H1 (cell line): ENCODE measurements at regions not wholly inside any gene's neighbourhood (a gene's known extent, or its start where the extent isn't known, plus 50 kb on each side); places are given as distances from the start of the nearest gene placed in this dataset.

Source experiments
- CTCF ChIA-PET: fragments of 300-600 bp; sonication (Branson Sonifier 250); formaldehyde crosslinking; loops from one replicate; lab custom pipeline; 2021; ENCODE audit not compliant: partially characterized antibody; lab: Charles Lee
- POLR2A ChIA-PET: fragments of 300-600 bp; sonication (Branson Sonifier 250); formaldehyde crosslinking; loops from one replicate; lab custom pipeline; 2021; ENCODE audit warnings: inconsistent platforms; ENCODE audit not compliant: partially characterized antibody; lab: Charles Lee
- DNase-seq, 2 experiments: peaks; one replicate each; pipeline versions ENCODE4 v3.0.0 to v3.0.0-alpha.2; 2010 to 2022; ENCODE audit warnings: low spot score in 2 of 2, low read depth in 1 of 2, mixed read lengths in 1 of 2
- FAIRE-seq: peaks from 2 replicates; lab custom pipeline; 2011; peaks lifted over from hg19 to GRCh38; lab: Jason Lieb, UNC
- H2AFZ ChIP-seq: 2 replicates; pipeline ENCODE4 v1.8.1; 2012; ENCODE audit warnings: low read length, inconsistent platforms
- H2AK5ac ChIP-seq: 2 replicates; pipeline ENCODE4 v1.6.1; 2013; ENCODE audit warnings: low read depth, low read length
- H2BK120ac ChIP-seq: replicated peaks from 2 replicates; pipeline ENCODE3; 2013; ENCODE audit warnings: low read depth, low read length, inconsistent platforms
- H2BK12ac ChIP-seq: 2 replicates; pipeline ENCODE4 v1.6.1; 2013; ENCODE audit warnings: low read depth, low read length
- H2BK15ac ChIP-seq: 2 replicates; pipeline ENCODE4 v1.6.1; 2013; ENCODE audit warnings: low read length
- H2BK20ac ChIP-seq: 2 replicates; pipeline ENCODE4 v1.6.1; 2013; ENCODE audit warnings: low read length
- H2BK5ac ChIP-seq: 2 replicates; pipeline ENCODE4 v1.6.1; 2013; ENCODE audit warnings: low read depth, low read length
- H3K14ac ChIP-seq: 2 replicates; pipeline ENCODE4 v1.6.1; 2013; ENCODE audit warnings: inconsistent platforms; ENCODE audit not compliant: insufficient read length
- H3K18ac ChIP-seq: 2 replicates; pipeline ENCODE4 v1.6.1; 2013; ENCODE audit warnings: low read length; ENCODE audit errors: extremely low read depth
- H3K23ac ChIP-seq: 2 replicates; pipeline ENCODE4 v1.6.1; 2013; ENCODE audit warnings: inconsistent platforms; ENCODE audit not compliant: insufficient read length
- H3K23me2 ChIP-seq: 2 replicates; pipeline ENCODE4 v1.6.1; 2013; ENCODE audit warnings: low read depth, low read length
- H3K27ac ChIP-seq: 2 replicates; pipeline ENCODE4 v1.6.1; 2011; ENCODE audit warnings: low read depth, low read length, inconsistent platforms
- H3K27me3 ChIP-seq, 4 experiments: replicated peaks in 1 of 4; 1 replicate in 1 of 4; 2 replicates in 3 of 4; pipeline versions ENCODE4 v1.6.1 to v1.8.1; 2011 to 2013; ENCODE audit warnings: low read length in 3 of 4, mild to moderate bottlenecking in 3 of 4, inconsistent platforms in 2 of 4, mixed read lengths in 2 of 4, moderate library complexity in 1 of 4; ENCODE audit not compliant: control insufficient read depth in 3 of 4, insufficient read depth in 3 of 4; ENCODE audit errors: extremely low read depth in 1 of 4
- H3K36me3 ChIP-seq, 4 experiments: 2 replicates each; pipeline versions ENCODE4 v1.6.1 to v1.8.1; 2011 to 2013; ENCODE audit warnings: mild to moderate bottlenecking in 4 of 4, low read length in 3 of 4, moderate library complexity in 2 of 4, control low read depth in 1 of 4, inconsistent platforms in 1 of 4; ENCODE audit not compliant: insufficient read depth in 4 of 4, control insufficient read depth in 2 of 4
- H3K4ac ChIP-seq: replicated peaks from 2 replicates; pipeline ENCODE3; 2013; ENCODE audit warnings: low read length, low read depth, mixed read lengths, inconsistent platforms; ENCODE audit not compliant: insufficient read length
- H3K4me1 ChIP-seq, 4 experiments: replicated peaks in 1 of 4; 1 replicate in 1 of 4; 2 replicates in 3 of 4; pipeline versions ENCODE4 v1.6.1 to v1.8.1; 2011 to 2013; ENCODE audit warnings: low read length in 3 of 4, inconsistent platforms in 2 of 4, mixed read lengths in 1 of 4; ENCODE audit not compliant: insufficient read depth in 4 of 4, control insufficient read depth in 3 of 4
- H3K4me2 ChIP-seq, 2 experiments: 2 replicates each; pipeline versions ENCODE4 v1.6.1 to v1.8.1; 2011 to 2013; ENCODE audit warnings: low read depth in 2 of 2, low read length in 2 of 2, control low read depth in 1 of 2, inconsistent platforms in 1 of 2, mild to moderate bottlenecking in 1 of 2; ENCODE audit not compliant: insufficient read depth in 1 of 2
- H3K4me3 ChIP-seq, 4 experiments: fragments of 200-600, 300-600 bp in 1 of 4; sonication (generic), shearing (Covaris generic), sonication (Bioruptor Twin) in 1 of 4; 2 replicates each; pipeline versions ENCODE4 v1.5.1 to v1.8.1; 2011 to 2016; ENCODE audit warnings: low read length in 4 of 4, low read depth in 3 of 4, control low read depth in 2 of 4, inconsistent platforms in 2 of 4, mild to moderate bottlenecking in 2 of 4, mixed read lengths in 1 of 4, moderate library complexity in 1 of 4; ENCODE audit not compliant: insufficient read depth in 2 of 4; ENCODE audit errors: extremely low read depth in 1 of 4
- H3K56ac ChIP-seq: replicated peaks from 2 replicates; pipeline ENCODE3; 2013; ENCODE audit warnings: low read depth, mild to moderate bottlenecking, mixed read lengths, low read length, inconsistent platforms; ENCODE audit not compliant: insufficient read length
- H3K79me1 ChIP-seq: 2 replicates; pipeline ENCODE4 v1.6.1; 2013; ENCODE audit warnings: low read depth, low read length, control low read depth
- H3K79me2 ChIP-seq, 2 experiments: 2 replicates each; pipeline versions ENCODE4 v1.6.1 to v1.8.1; 2012 to 2013; ENCODE audit warnings: low read length in 2 of 2, mild to moderate bottlenecking in 2 of 2, inconsistent platforms in 1 of 2; ENCODE audit not compliant: insufficient read depth in 2 of 2, control insufficient read depth in 1 of 2
- H3K9ac ChIP-seq, 4 experiments: replicated peaks in 1 of 4; 1 replicate in 1 of 4; 2 replicates in 3 of 4; pipeline versions ENCODE4 v1.6.1 to v1.8.1; 2011 to 2013; ENCODE audit warnings: low read depth in 3 of 4, low read length in 3 of 4, control low read depth in 2 of 4, mild to moderate bottlenecking in 2 of 4, moderate library complexity in 2 of 4, inconsistent platforms in 1 of 4; ENCODE audit errors: extremely low read depth in 1 of 4
- H3K9me3 ChIP-seq, 2 experiments: 2 replicates each; pipeline versions ENCODE4 v1.6.1 to v1.8.1; 2012 to 2013; ENCODE audit warnings: mild to moderate bottlenecking in 2 of 2, moderate library complexity in 2 of 2, control low read depth in 1 of 2, inconsistent platforms in 1 of 2, low read depth in 1 of 2, low read length in 1 of 2, mixed read lengths in 1 of 2; ENCODE audit not compliant: insufficient read depth in 2 of 2
- H4K20me1 ChIP-seq, 2 experiments: replicated peaks in 1 of 2; 2 replicates each; pipeline versions ENCODE3 to v1.8.1; 2011 to 2013; ENCODE audit warnings: inconsistent platforms in 2 of 2, low read length in 2 of 2, mild to moderate bottlenecking in 1 of 2; ENCODE audit not compliant: insufficient read depth in 2 of 2, control insufficient read depth in 1 of 2
- H4K5ac ChIP-seq: 2 replicates; pipeline ENCODE4 v1.6.1; 2013; ENCODE audit warnings: low read length, low read depth, mixed read lengths, inconsistent platforms; ENCODE audit not compliant: insufficient read length
- H4K8ac ChIP-seq: 2 replicates; pipeline ENCODE4 v1.8.0; 2013; ENCODE audit warnings: mild to moderate bottlenecking, moderate library complexity, low read length, inconsistent platforms; ENCODE audit not compliant: insufficient read depth; ENCODE audit errors: extremely low read depth
- H4K91ac ChIP-seq: replicated peaks from 2 replicates; pipeline ENCODE3; 2013; ENCODE audit warnings: low read length, mixed read lengths, inconsistent platforms; ENCODE audit not compliant: insufficient read length
- HDAC2 ChIP-seq, 2 experiments: fragments of 300-600 bp in 1 of 2; sonication (generic) in 1 of 2; IDR thresholded peaks; 2 replicates each; pipeline ENCODE4 v1.6.1; 2011 to 2012; ENCODE audit warnings: low read depth in 2 of 2, low read length in 2 of 2, mild to moderate bottlenecking in 2 of 2, moderate library complexity in 2 of 2, borderline replicate concordance in 1 of 2, inconsistent platforms in 1 of 2
- HDAC6 ChIP-seq: IDR thresholded peaks from one replicate; pipeline ENCODE4 v1.7.1; 2012; ENCODE audit warnings: low read depth, mild to moderate bottlenecking, inconsistent platforms, low read length, moderate library complexity
- KDM1A ChIP-seq: fragments of 200-600, 300-600 bp; sonication (generic); IDR thresholded peaks from 2 replicates; pipeline ENCODE4 v1.7.1; 2016; ENCODE audit warnings: mild to moderate bottlenecking, low read length, borderline replicate concordance
- MAFK ChIP-seq: IDR thresholded peaks from 2 replicates; pipeline ENCODE4 v1.6.1; 2012; ENCODE audit warnings: low read depth, mild to moderate bottlenecking, improper control_type of control experiment, low read length
- NANOG ChIP-seq: IDR thresholded peaks from 2 replicates; pipeline ENCODE4 v1.6.1; 2011; ENCODE audit warnings: low read length, low read depth, mild to moderate bottlenecking, inconsistent platforms; ENCODE audit not compliant: insufficient read depth, poor library complexity, severe bottlenecking
- PHF8 ChIP-seq: fragments of 200-600 bp; sonication (generic); conservative IDR thresholded peaks from 2 replicates; pipeline ENCODE4 v1.7.1; 2012; ENCODE audit warnings: low read depth, mild to moderate bottlenecking, inconsistent platforms, low read length, moderate library complexity
- POLR2AphosphoS5 ChIP-seq: IDR thresholded peaks from 2 replicates; pipeline ENCODE4 v1.6.1; 2011; ENCODE audit warnings: low read depth, low read length
- RAD21 ChIP-seq, 2 experiments: IDR thresholded peaks in 1 of 2; conservative IDR thresholded peaks in 1 of 2; 2 replicates each; pipeline ENCODE4 v1.6.1; 2011; ENCODE audit warnings: low read depth in 2 of 2, low read length in 2 of 2, improper control_type of control experiment in 1 of 2, inconsistent platforms in 1 of 2, mild to moderate bottlenecking in 1 of 2, moderate library complexity in 1 of 2
- SIN3A ChIP-seq, 2 experiments: IDR thresholded peaks in 1 of 2; conservative IDR thresholded peaks in 1 of 2; 2 replicates each; pipeline ENCODE4 v1.6.1; 2011 to 2012; ENCODE audit warnings: low read length in 2 of 2, improper control_type of control experiment in 1 of 2, low read depth in 1 of 2, mild to moderate bottlenecking in 1 of 2
- SP4 ChIP-seq: IDR thresholded peaks from 2 replicates; pipeline ENCODE4 v1.6.1; 2012; ENCODE audit warnings: low read length, inconsistent platforms
- TAF1 ChIP-seq: IDR thresholded peaks from 2 replicates; pipeline ENCODE4 v1.6.1; 2011; ENCODE audit warnings: mild to moderate bottlenecking, low read depth, low read length
- TAF7 ChIP-seq: optimal IDR thresholded peaks from 2 replicates; pipeline ENCODE3; 2011; ENCODE audit warnings: low read depth, mild to moderate bottlenecking, inconsistent platforms, low read length, moderate library complexity, borderline replicate concordance
- YY1 ChIP-seq: IDR thresholded peaks from 2 replicates; pipeline ENCODE4 v1.6.1; 2011; ENCODE audit warnings: low read depth, mild to moderate bottlenecking, low read length
- WGBS, 2 experiments: shearing (Covaris generic) in 1 of 2; methylation state at CpG; one replicate each; pipeline versions ENCODE4 v1.1.6 to v1.1.7; 2013 to 2015; ENCODE audit warnings: low lambda C conversion rate in 2 of 2, mixed read lengths in 2 of 2, inconsistent platforms in 1 of 2, low coverage in 1 of 2, missing lambda C conversion rate in 1 of 2; ENCODE audit not compliant: insufficient replicate concordance in 2 of 2, insufficient coverage in 1 of 2, insufficient read length in 1 of 2; ENCODE audit errors: extremely low coverage in 1 of 2, missing lambda C conversion rate in 1 of 2; 5-methylcytosine and 5-hydroxymethylcytosine counted together

GRCh38 chr4:123835831-123836590 is 439.4 kb downstream of the SPRY1 start:
- Histone ChIP-seq H3K14ac (no peak overlapping the region), H2BK5ac (no peak overlapping the region), H3K4me3 (no peak overlapping the region), H4K91ac (no peak overlapping the region), H4K20me1 (no peaks in the 10 kb centered on the region), H3K79me2 (no peaks in the 10 kb centered on the region), H2BK15ac (no peak overlapping the region), H4K8ac (no peak overlapping the region), H3K56ac (no peak overlapping the region), H3K4ac (no peak overlapping the region), H4K5ac (no peak overlapping the region), H3K18ac (no peak overlapping the region), H2BK120ac (no peak overlapping the region), H3K9me3 (no peaks in the 10 kb centered on the region), H3K4me1 (no peaks in the 10 kb centered on the region), H3K27ac (no peak overlapping the region), H3K23me2 (no peaks in the 10 kb centered on the region), H2BK12ac (no peak overlapping the region), H3K27me3 (no peaks in the 10 kb centered on the region), H3K36me3 (no peaks in the 10 kb centered on the region), H2BK20ac (no peak overlapping the region), H2AFZ (no peak overlapping the region), H3K23ac (no peak overlapping the region), H2AK5ac (no peak overlapping the region), H3K4me2 (no peak overlapping the region), H3K9ac (no peak overlapping the region), H3K79me1 (no peaks in the 10 kb centered on the region)
- ChIA-PET CTCF (interaction anchor here (0.9 to 1.6 kb wide), 2 partner anchors 24 to 110 kb away, joined by 4 read pairs; no protein-coding TSS in a partner anchor), POLR2A (no interaction called here)
- 86% methylated on average over 4 of the region's 4 CpGs; no CpG with 5 or more reads in 1 of the 2 experiments for WGBS, 2 experiments
- DNase-seq (no peak), FAIRE-seq (no peak)
- TF ChIP-seq TAF7 = no peak
- no peak for TF ChIP-seq SP4
- TF ChIP-seq KDM1A = no peak
- TF ChIP-seq HDAC2 (IDR thresholded peaks at IDR 0.05; ENCODE audit: borderline replicate concordance in 1 of 2, low read depth in 2 of 2, low read length in 2 of 2) = no peak
- no peak for TF ChIP-seq NANOG
- TF ChIP-seq RAD21 (IDR thresholded peaks at IDR 0.05 in 1 of 2, conservative IDR thresholded peaks at IDR 0.05 in 1 of 2; ENCODE audit: low read depth in 2 of 2, low read length in 2 of 2) = no peak
- TF ChIP-seq HDAC6 = no peak
- no peak for TF ChIP-seq SIN3A (conservative IDR thresholded peaks at IDR 0.05 in 1 of 2, IDR thresholded peaks at IDR 0.05 in 1 of 2; ENCODE audit: low read depth in 1 of 2, low read length in 2 of 2)
- no peak for TF ChIP-seq MAFK
- no peak for TF ChIP-seq PHF8
- no peak for TF ChIP-seq YY1
- no peak for TF ChIP-seq POLR2AphosphoS5
- TF ChIP-seq TAF1 = no peak
